ENCODE measurements at regions not wholly inside any gene's neighbourhood (a gene's known extent, or its start where the extent isn't known, plus 50 kb on each side); places are given as distances from the start of the nearest gene placed in this dataset.

DNA sequence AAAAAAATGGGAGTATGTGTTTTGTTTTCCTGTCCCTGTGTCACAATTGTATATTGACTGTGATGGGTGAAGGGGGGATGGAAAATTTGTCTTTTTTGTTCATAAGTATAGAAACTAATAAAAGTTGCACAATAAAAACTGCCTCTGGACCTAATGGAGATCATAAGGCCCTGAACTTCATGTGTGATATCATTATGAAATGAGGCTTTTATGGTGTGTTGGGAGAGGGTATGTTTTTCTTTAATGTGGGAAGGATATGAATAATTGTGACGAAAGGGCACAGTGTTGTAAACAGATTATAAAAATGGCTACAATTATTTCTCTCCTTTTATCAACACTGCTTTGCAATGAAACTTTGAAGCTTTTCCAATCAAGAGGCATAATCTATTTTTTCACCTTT, 1889.3 kb upstream of the CELF4 start:
- H3K27me3 ChIP-seq (replicated peaks in 1 of 4; ENCODE audit: control insufficient read depth in 3 of 4, extremely low read depth in 1 of 4, insufficient read depth in 3 of 4, low read length in 3 of 4), result no peaks in the 10 kb centered on the region
- 92 to 100% methylated on average over 1 of the region's 1 CpG for WGBS, 2 experiments (ENCODE audit: extremely low coverage in 1 of 2, insufficient coverage in 1 of 2, insufficient read length in 1 of 2, insufficient replicate concordance in 2 of 2, low coverage in 1 of 2, low lambda C conversion rate in 2 of 2, missing lambda C conversion rate in 1 of 2)
- H3K36me3 ChIP-seq (ENCODE audit: control insufficient read depth in 2 of 4, insufficient read depth in 4 of 4, low read length in 3 of 4), result no peaks in the 10 kb centered on the region
- H2AFZ ChIP-seq (ENCODE audit: low read length), result no peak overlapping the region
- no peaks in the 10 kb centered on the region for H4K20me1 ChIP-seq (replicated peaks in 1 of 2; ENCODE audit: control insufficient read depth in 1 of 2, insufficient read depth in 2 of 2, low read length in 2 of 2)
- H4K5ac ChIP-seq (ENCODE audit: insufficient read length, low read depth, low read length), result no peak overlapping the region
- DNase-seq (ENCODE audit: low read depth in 1 of 2, low spot score in 2 of 2) (no peak), FAIRE-seq (no peak)
- no peaks in the 10 kb centered on the region for H3K23me2 ChIP-seq (ENCODE audit: low read depth, low read length)
- CTCF ChIA-PET (ENCODE audit: partially characterized antibody), result interaction anchor here (0.7 kb wide), 1 partner anchor 669 kb away, joined by 3 read pairs; no protein-coding TSS in a partner anchor
- H3K4me3 ChIP-seq (ENCODE audit: extremely low read depth in 1 of 4, insufficient read depth in 2 of 4, low read depth in 3 of 4, low read length in 4 of 4), result no peak overlapping the region
- H2BK5ac ChIP-seq (ENCODE audit: low read depth, low read length), result no peak overlapping the region
- H2AK5ac ChIP-seq (ENCODE audit: low read depth, low read length), result no peak overlapping the region
- no peaks in the 10 kb centered on the region for H3K4me1 ChIP-seq (replicated peaks in 1 of 4; ENCODE audit: control insufficient read depth in 3 of 4, insufficient read depth in 4 of 4, low read length in 3 of 4)
- no peaks in the 10 kb centered on the region for H3K79me1 ChIP-seq (ENCODE audit: low read depth, low read length)
- no peaks in the 10 kb centered on the region for H3K79me2 ChIP-seq (ENCODE audit: control insufficient read depth in 1 of 2, insufficient read depth in 2 of 2, low read length in 2 of 2)
- H2BK12ac ChIP-seq (ENCODE audit: low read depth, low read length), result no peak overlapping the region
- no peak overlapping the region for H2BK15ac ChIP-seq (ENCODE audit: low read length)
- no peak overlapping the region for H3K56ac ChIP-seq (replicated peaks; ENCODE audit: insufficient read length, low read depth, low read length)
- no peak overlapping the region for H3K27ac ChIP-seq (ENCODE audit: low read depth, low read length)
- no peak overlapping the region for H4K91ac ChIP-seq (replicated peaks; ENCODE audit: insufficient read length, low read length)
- H3K18ac ChIP-seq (ENCODE audit: extremely low read depth, low read length), result no peak overlapping the region
- no peak overlapping the region for H3K14ac ChIP-seq (ENCODE audit: insufficient read length)
- no peak overlapping the region for H3K9ac ChIP-seq (replicated peaks in 1 of 4; ENCODE audit: extremely low read depth in 1 of 4, low read depth in 3 of 4, low read length in 3 of 4)
- no peaks in the 10 kb centered on the region for H3K9me3 ChIP-seq (ENCODE audit: insufficient read depth in 2 of 2, low read depth in 1 of 2, low read length in 1 of 2)
- POLR2A ChIA-PET (ENCODE audit: partially characterized antibody), result no interaction called here
- H2BK120ac ChIP-seq (replicated peaks; ENCODE audit: low read depth, low read length), result no peak overlapping the region
- no peak overlapping the region for H3K23ac ChIP-seq (ENCODE audit: insufficient read length)
- H2BK20ac ChIP-seq (ENCODE audit: low read length), result no peak overlapping the region
- H4K8ac ChIP-seq (ENCODE audit: extremely low read depth, insufficient read depth, low read length), result no peak overlapping the region
- no peak overlapping the region for H3K4me2 ChIP-seq (ENCODE audit: insufficient read depth in 1 of 2, low read depth in 2 of 2, low read length in 2 of 2)
- no peak overlapping the region for H3K4ac ChIP-seq (replicated peaks; ENCODE audit: insufficient read length, low read depth, low read length)
- no peak for TF ChIP-seq POLR2A (IDR thresholded peaks at IDR 0.05; ENCODE audit: control extremely low read depth in 1 of 2, low read depth in 2 of 2, low read length in 2 of 2)
- TF ChIP-seq TAF7 (optimal IDR thresholded peaks at IDR 0.05; ENCODE audit: borderline replicate concordance, low read depth, low read length), result no peak
- TF ChIP-seq KDM4A (IDR thresholded peaks at IDR 0.05; ENCODE audit: low read depth, low read length, severe bottlenecking), result no peak
- no peak for TF ChIP-seq JUND (IDR thresholded peaks at IDR 0.05; ENCODE audit: low read length)
- TF ChIP-seq, protein P1, sequence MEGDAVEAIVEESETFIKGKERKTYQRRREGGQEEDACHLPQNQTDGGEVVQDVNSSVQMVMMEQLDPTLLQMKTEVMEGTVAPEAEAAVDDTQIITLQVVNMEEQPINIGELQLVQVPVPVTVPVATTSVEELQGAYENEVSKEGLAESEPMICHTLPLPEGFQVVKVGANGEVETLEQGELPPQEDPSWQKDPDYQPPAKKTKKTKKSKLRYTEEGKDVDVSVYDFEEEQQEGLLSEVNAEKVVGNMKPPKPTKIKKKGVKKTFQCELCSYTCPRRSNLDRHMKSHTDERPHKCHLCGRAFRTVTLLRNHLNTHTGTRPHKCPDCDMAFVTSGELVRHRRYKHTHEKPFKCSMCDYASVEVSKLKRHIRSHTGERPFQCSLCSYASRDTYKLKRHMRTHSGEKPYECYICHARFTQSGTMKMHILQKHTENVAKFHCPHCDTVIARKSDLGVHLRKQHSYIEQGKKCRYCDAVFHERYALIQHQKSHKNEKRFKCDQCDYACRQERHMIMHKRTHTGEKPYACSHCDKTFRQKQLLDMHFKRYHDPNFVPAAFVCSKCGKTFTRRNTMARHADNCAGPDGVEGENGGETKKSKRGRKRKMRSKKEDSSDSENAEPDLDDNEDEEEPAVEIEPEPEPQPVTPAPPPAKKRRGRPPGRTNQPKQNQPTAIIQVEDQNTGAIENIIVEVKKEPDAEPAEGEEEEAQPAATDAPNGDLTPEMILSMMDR (IDR thresholded peaks at IDR 0.05; ENCODE audit: control extremely low read depth in 1 of 3, insufficient read depth in 1 of 3, low read depth in 1 of 3, low read length in 3 of 3), result no peak
- TF ChIP-seq RAD21 (IDR thresholded peaks at IDR 0.05 in 1 of 2, conservative IDR thresholded peaks at IDR 0.05 in 1 of 2; ENCODE audit: low read depth in 2 of 2, low read length in 2 of 2), result no peak
- no peak for TF ChIP-seq SUZ12 (IDR thresholded peaks at IDR 0.05; ENCODE audit: low read length)
- no peak for TF ChIP-seq SIN3A (conservative IDR thresholded peaks at IDR 0.05 in 1 of 2, IDR thresholded peaks at IDR 0.05 in 1 of 2; ENCODE audit: low read depth in 1 of 2, low read length in 2 of 2)
- no peak for TF ChIP-seq EZH2 (IDR thresholded peaks at IDR 0.05; ENCODE audit: low read depth, low read length, severe bottlenecking)
- no peak for TF ChIP-seq SRF (IDR thresholded peaks at IDR 0.05; ENCODE audit: low read depth, low read length)
- TF ChIP-seq NANOG (IDR thresholded peaks at IDR 0.05; ENCODE audit: insufficient read depth, low read depth, low read length, poor library complexity, severe bottlenecking), result no peak

Measured in H1 (cell line).